NCI-H345 (cell line): ENCODE measurements at regions not wholly inside any gene's neighbourhood (a gene's known extent, or its start where the extent isn't known, plus 50 kb on each side); places are given as distances from the start of the nearest gene placed in this dataset.
"Not testable (repeated sequence)": the region's sequence is repeated elsewhere in the genome, so short reads cannot be mapped to it uniquely, and the experiment has no call there.

Experiments
- DNase-seq: peaks from one replicate; lab custom pipeline; 2025; lab: John Stamatoyannopoulos, UW

DNA sequence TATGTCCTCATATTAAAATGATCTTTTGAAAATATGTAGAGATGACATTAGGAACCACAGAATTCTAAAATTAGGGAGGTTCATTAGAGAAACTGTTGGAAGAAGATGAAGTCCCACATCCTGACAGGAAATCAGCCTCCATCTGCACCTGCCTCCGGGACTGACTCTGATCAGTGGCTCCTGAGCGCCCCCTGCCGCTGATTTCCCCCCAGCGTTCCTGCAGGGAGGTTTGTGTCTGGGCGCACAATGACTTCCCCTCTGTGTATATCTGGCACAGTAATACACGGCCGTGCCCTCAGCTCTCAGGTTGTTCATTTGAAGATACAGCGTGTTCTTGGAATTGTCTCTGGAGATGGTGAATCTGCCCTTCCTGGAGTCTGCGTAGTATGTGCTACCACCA is 883.8 kb downstream of the TMEM121 start:
- DNase-seq: not testable (repeated sequence)

DNA sequence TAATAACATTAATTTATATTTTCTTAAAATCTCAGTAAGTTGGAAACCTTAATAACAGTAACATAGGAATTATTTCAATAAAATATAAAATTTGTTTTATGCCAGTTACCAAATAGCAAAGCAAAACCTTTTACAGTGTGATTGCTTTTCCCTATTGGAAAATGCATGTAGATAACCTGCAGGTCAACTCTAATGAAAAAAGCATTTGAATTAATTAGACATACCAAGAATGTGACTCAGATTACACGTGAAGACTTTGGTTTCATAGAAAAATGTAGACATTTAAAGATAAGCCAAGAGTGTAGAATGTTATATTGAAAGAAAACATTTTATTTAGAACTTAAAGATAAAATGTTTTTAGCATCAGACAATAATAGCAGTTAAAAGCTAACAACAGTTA is 888.1 kb downstream of the TMEM121 start:
- no peak for DNase-seq

GRCh38 chr14:106417224-106418049 is 891.1 kb downstream of the TMEM121 start:
- peak; percentile 38 for DNase-seq

DNA sequence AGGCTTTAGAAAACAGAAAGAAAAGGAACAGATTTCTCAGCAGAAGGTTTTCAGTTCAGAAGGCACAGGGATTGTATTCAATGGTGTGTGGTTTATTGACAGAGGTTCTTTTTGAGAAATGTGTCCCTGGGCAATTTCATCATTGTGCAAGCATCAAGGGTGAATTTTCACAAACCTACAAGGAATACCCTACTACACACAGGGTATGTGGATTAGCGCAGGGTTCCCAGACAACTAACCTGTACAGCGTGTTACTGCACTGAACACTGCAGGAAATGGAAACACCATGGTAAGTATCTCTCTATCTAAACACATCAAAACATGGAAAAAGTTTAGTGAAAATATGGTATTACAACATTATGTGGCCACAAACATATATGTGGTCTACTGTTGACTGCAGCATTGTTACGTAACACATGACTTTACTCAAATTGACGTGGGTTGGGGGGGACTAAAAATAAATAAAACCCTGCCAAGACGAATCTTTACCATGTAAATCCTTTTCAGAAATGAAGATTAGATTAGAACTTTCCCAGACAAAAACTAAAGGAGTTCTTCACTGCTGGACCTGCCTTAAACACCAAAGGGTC is 893.1 kb downstream of the TMEM121 start:
- no peak for DNase-seq

GRCh38 chr14:106421431-106422033 is 895.1 kb downstream of the TMEM121 start:
- DNase-seq: peak; percentile 64

GRCh38 chr14:106422066-106422465 is 895.7 kb downstream of the TMEM121 start:
- no peak for DNase-seq

DNA sequence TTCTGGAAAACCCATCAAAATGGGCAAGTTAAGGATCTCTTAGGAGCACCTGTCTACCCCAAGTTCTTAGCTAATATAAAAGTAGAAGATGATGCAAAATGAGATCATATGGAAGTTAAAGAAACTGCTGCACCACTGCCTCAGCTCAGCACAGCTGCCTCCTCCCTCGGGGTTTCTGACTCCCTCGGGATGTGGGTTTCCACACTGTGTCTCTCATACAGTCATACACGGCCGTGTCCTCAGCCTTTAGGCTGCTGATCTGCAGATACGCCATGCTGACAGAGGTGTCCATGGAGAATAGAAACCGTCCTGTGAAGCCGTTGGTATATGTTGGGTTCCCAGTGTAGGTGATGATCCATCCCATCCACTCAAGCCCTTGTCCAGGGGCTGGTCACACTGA is 898.8 kb downstream of the TMEM121 start:
- not testable (repeated sequence) for DNase-seq

GRCh38 chr14:106436310-106436905 is 910.0 kb downstream of the TMEM121 start:
- peak; percentile 25 for DNase-seq

GRCh38 chr14:106442857-106443256 is 916.5 kb downstream of the TMEM121 start:
- DNase-seq: no peak

GRCh38 chr14:106455026-106455425 is 928.6 kb downstream of the TMEM121 start:
- DNase-seq: no peak

DNA sequence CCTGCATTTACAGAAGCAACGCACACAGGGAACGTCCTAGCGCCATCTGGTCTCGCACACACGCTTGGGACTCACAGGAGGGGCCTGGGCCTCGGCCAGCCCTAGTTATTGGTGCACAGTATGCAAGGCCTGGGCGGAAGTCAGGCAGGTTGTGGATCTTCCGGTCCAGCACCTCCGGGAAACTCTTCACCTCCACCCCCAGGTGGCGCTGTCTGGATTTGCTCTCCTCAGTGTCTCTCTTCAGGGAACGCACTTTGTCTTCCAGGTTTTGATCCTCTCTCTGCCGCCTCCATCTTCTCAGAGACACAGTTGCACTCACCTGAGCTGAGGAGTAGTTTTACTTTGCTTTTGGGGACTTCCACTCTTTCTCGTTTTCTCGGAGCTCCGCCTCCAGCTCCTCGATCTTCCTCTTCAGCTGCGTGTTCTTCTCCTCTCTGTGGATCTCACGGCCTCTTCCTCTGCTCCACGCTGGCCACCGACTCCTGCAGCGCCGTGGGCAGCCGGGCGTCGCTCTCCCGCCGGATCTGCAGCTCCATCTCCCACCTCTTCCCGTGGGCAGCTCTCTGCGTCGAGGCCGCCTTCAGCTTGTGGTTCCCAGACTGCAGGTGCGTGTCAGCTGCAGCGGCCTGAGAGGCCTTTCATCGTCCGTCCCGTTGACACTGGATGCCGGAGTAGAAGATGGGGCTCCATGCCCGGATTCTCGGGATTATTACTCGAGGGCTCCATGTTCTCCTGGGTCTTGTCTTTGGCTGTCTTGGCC is 933.8 kb downstream of the TMEM121 start:
- DNase-seq: peak; percentile 48

- DNase-seq: no peak
Measured at GRCh38 chr14:106460916-106461315, 934.5 kb downstream of the TMEM121 start.

- DNase-seq: peak; percentile 72
Measured at GRCh38 chr14:106466483-106466882, 940.1 kb downstream of the TMEM121 start.

- not testable (repeated sequence) for DNase-seq
Measured at GRCh38 chr14:106468869-106469268, 942.5 kb downstream of the TMEM121 start.

GRCh38 chr14:106470028-106470427 is 943.6 kb downstream of the TMEM121 start:
- DNase-seq: not testable (repeated sequence)

DNA sequence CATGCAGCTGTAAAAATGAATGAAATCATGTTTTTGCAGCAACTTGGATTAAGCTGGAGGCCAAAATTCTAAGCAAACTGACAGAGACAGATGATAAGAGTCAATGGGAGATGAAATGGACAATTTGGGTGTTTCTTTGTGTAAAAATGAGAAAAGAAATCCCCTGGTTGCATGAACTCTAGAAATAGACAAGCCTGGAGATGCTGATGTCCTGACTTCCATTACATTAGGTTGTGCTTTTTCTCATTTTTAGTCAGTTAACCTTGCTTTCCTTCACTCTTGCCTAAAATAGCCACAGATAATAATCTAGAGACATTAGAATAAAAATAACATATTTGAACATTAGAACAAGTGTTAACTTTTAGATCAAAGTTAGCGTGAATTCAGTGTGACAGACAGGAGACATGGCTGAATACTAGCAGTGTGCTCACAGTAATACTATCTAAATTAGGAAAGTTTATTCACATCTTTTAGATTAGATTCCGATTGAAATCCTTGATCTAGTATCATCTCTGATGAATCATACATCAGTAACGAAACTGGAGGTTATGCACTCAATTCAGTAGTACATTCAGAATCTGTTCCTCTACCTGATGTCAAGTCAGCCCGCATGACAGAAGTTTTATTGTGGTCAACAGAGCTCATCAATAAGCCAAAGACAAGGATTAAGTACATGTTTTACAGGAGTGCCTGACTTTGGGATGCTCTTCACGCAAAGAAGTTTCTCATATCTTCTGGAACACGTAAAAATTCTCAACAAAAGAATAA is 948.1 kb downstream of the TMEM121 start:
- DNase-seq: not testable (repeated sequence)

GRCh38 chr14:106475214-106475613 is 948.8 kb downstream of the TMEM121 start:
- not testable (repeated sequence) for DNase-seq

GRCh38 chr14:106477600-106477999 is 951.2 kb downstream of the TMEM121 start:
- not testable (repeated sequence) for DNase-seq

DNA sequence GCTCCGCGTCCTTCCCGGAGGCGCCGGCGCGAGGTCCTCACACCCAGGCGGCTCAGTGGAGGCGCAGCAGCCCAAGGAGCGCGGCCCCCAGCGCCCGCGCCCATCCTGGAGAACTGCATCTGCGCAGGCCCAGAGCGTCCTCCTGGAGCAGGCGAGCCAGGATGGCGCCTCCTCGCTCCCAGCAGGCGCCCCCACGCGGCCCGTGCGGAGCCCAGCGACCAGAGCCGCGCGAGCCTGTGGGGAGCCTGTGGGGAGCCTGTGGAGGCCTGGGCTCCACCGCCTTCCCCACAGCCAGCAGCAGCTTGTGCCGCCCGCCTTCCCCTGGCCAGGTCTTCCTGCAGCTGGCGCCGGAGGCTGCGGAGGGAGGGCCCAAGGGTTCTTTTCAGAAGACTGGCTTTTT is 953.9 kb downstream of the TMEM121 start:
- not testable (repeated sequence) for DNase-seq

DNA sequence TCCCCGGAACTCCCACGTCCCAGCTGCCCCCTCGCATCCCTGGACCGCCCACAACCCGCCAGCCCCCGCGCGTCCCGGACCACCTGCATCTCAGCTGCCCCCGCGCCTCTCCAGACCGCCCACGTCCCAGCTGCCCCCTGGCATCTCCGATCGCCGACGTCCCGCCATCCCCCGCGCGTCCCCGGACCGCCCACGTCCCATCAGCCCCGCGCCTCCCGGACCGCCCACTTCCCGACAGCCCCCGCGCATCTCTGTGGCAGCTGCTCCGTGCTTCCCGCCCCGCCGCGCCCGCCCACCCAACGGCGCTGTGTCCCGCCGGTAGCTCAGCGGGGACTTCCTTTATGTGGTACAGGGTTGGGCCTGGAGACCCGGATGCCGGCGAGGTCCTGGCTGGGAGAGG is 955.8 kb downstream of the TMEM121 start:
- DNase-seq: not testable (repeated sequence)

GRCh38 chr14:106487600-106487999 is 961.2 kb downstream of the TMEM121 start:
- no peak for DNase-seq
